ENCODE measurements at regions not wholly inside any gene's neighbourhood (a gene's known extent, or its start where the extent isn't known, plus 50 kb on each side); places are given as distances from the start of the nearest gene placed in this dataset.
"Not testable (repeated sequence)": the region's sequence is repeated elsewhere in the genome, so short reads cannot be mapped to it uniquely, and the experiment has no call there.

DNA sequence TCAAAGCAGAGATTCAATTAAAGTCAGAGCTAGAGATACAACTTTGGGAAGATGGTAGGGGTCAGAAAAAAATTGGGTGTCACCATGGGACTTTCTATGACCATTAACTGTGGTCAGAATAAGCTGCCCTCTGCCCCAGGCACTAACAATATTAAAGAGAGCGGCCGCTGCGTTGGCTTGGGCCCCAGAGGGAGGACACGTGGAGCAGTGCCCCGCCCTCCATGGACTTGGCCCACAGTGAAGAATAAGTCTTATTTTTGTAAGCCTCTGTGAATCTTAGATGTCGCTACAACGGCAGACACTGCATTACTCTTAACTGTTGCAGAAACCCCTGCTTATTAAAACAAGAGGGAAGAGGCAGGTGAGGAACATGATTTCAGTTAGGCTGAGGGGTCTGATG, 172.7 kb downstream of the UQCRFS1 start:
- no peak for DNase-seq (ENCODE audit: low read depth, low spot score)
- H3K4me1 ChIP-seq (ENCODE audit: insufficient read depth, insufficient read length), result no peaks in the 10 kb centered on the region
- no peak overlapping the region for H3K4me3 ChIP-seq (ENCODE audit: insufficient read length, low read depth)
- H3K9me3 ChIP-seq (ENCODE audit: insufficient read depth, low read length), result no peaks in the 10 kb centered on the region
- H3K27me3 ChIP-seq (ENCODE audit: insufficient read depth, insufficient read length), result no peaks in the 10 kb centered on the region
- no peaks in the 10 kb centered on the region for H3K36me3 ChIP-seq (ENCODE audit: insufficient read depth, insufficient read length, low read length)
- TF ChIP-seq SUZ12 (IDR thresholded peaks at IDR 0.05; ENCODE audit: extremely low read depth, insufficient read depth, insufficient read length) (no peak), ZNF274 (IDR thresholded peaks at IDR 0.05; ENCODE audit: low read depth, low read length) (no peak), YY1 (IDR thresholded peaks at IDR 0.05; ENCODE audit: insufficient read depth, insufficient read length) (no peak)
- no peak overlapping the region for H3K9ac ChIP-seq (ENCODE audit: insufficient read length, low read depth)

GRCh38 chr19:29039036-29039435, 173.9 kb downstream of the UQCRFS1 start:
- H3K9me3 ChIP-seq (ENCODE audit: insufficient read depth, low read length); H3K36me3 ChIP-seq (ENCODE audit: insufficient read depth, insufficient read length, low read length); H3K9ac ChIP-seq (ENCODE audit: insufficient read length, low read depth); H3K4me1 ChIP-seq (ENCODE audit: insufficient read depth, insufficient read length); DNase-seq (ENCODE audit: low read depth, low spot score); H3K27me3 ChIP-seq (ENCODE audit: insufficient read depth, insufficient read length); H3K4me3 ChIP-seq (ENCODE audit: insufficient read length, low read depth): not testable (repeated sequence)

DNA sequence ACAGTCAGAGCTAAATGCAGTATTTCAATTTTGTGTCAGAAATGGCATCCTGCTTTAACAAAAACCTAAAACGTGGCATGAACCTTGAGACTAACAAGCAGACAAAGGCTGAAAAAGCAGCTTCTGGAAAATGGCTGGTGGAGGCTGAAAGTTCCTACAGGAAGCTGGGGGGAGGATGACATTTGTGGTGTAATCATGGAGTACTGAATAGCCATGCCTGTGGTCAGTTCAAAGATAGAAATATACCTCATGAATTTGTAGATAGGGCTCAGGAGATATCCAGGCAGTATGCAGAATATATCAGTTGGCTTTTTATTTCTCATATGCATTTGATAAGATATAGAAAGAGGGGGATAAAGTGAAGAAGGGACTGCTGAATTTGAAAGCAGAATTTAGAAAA, 181.7 kb downstream of the UQCRFS1 start:
- no peak overlapping the region for H3K4me3 ChIP-seq (ENCODE audit: insufficient read length, low read depth)
- no peaks in the 10 kb centered on the region for H3K27me3 ChIP-seq (ENCODE audit: insufficient read depth, insufficient read length)
- no peaks in the 10 kb centered on the region for H3K36me3 ChIP-seq (ENCODE audit: insufficient read depth, insufficient read length, low read length)
- no peak for DNase-seq (ENCODE audit: low read depth, low spot score)
- H3K9me3 ChIP-seq (ENCODE audit: insufficient read depth, low read length), result 0 out of 2 replicates have a peak, but pooled peaks cover 4% of the 10 kb centered on the region
- TF ChIP-seq ZNF274 (IDR thresholded peaks at IDR 0.05; ENCODE audit: low read depth, low read length) (no peak), YY1 (IDR thresholded peaks at IDR 0.05; ENCODE audit: insufficient read depth, insufficient read length) (no peak), SUZ12 (IDR thresholded peaks at IDR 0.05; ENCODE audit: extremely low read depth, insufficient read depth, insufficient read length) (no peak)
- no peak overlapping the region for H3K9ac ChIP-seq (ENCODE audit: insufficient read length, low read depth)
- peaks cover 3% of the 10 kb centered on the region for H3K4me1 ChIP-seq (ENCODE audit: insufficient read depth, insufficient read length)

GRCh38 chr19:29029268-29029958, 183.5 kb downstream of the UQCRFS1 start:
- DNase-seq (ENCODE audit: low read depth, low spot score), result no peak

GRCh38 chr19:29022599-29022998, 190.4 kb downstream of the UQCRFS1 start:
- Histone ChIP-seq H3K36me3 (ENCODE audit: insufficient read depth, insufficient read length, low read length) (no peaks in the 10 kb centered on the region), H3K4me3 (ENCODE audit: insufficient read length, low read depth) (no peak overlapping the region), H3K4me1 (ENCODE audit: insufficient read depth, insufficient read length) (peaks cover 7% of the 10 kb centered on the region), H3K9me3 (ENCODE audit: insufficient read depth, low read length) (no peaks in the 10 kb centered on the region), H3K9ac (ENCODE audit: insufficient read length, low read depth) (no peak overlapping the region), H3K27me3 (ENCODE audit: insufficient read depth, insufficient read length) (peaks cover 3% of the 10 kb centered on the region)
- TF ChIP-seq YY1 (IDR thresholded peaks at IDR 0.05; ENCODE audit: insufficient read depth, insufficient read length), result no peak
- TF ChIP-seq SUZ12 (IDR thresholded peaks at IDR 0.05; ENCODE audit: extremely low read depth, insufficient read depth, insufficient read length), result no peak
- no peak for TF ChIP-seq ZNF274 (IDR thresholded peaks at IDR 0.05; ENCODE audit: low read depth, low read length)
- DNase-seq (ENCODE audit: low read depth, low spot score), result no peak

More at GRCh38 chr19:29029268-29029958, 183.5 kb downstream of the UQCRFS1 start:
- no peak overlapping the region for H3K4me3 ChIP-seq (ENCODE audit: insufficient read length, low read depth)
- no peaks in the 10 kb centered on the region for H3K27me3 ChIP-seq (ENCODE audit: insufficient read depth, insufficient read length)
- 0 out of 2 replicates have a peak, but pooled peaks cover 4% of the 10 kb centered on the region for H3K9me3 ChIP-seq (ENCODE audit: insufficient read depth, low read length)
- no peaks in the 10 kb centered on the region for H3K36me3 ChIP-seq (ENCODE audit: insufficient read depth, insufficient read length, low read length)
- TF ChIP-seq ZNF274 (IDR thresholded peaks at IDR 0.05; ENCODE audit: low read depth, low read length), result no peak
- no peak for TF ChIP-seq YY1 (IDR thresholded peaks at IDR 0.05; ENCODE audit: insufficient read depth, insufficient read length)
- H3K4me1 ChIP-seq (ENCODE audit: insufficient read depth, insufficient read length), result peaks cover 3% of the 10 kb centered on the region
- no peak overlapping the region for H3K9ac ChIP-seq (ENCODE audit: insufficient read length, low read depth)

- Histone ChIP-seq H3K4me3 (ENCODE audit: insufficient read length, low read depth) (no peak overlapping the region), H3K36me3 (ENCODE audit: insufficient read depth, insufficient read length, low read length) (no peaks in the 10 kb centered on the region), H3K9ac (ENCODE audit: insufficient read length, low read depth) (no peak overlapping the region), H3K9me3 (ENCODE audit: insufficient read depth, low read length) (no peaks in the 10 kb centered on the region), H3K27me3 (ENCODE audit: insufficient read depth, insufficient read length) (peaks cover 7% of the 10 kb centered on the region), H3K4me1 (ENCODE audit: insufficient read depth, insufficient read length) (peaks cover 7% of the 10 kb centered on the region)
- no peak for DNase-seq (ENCODE audit: low read depth, low spot score)
- no peak for TF ChIP-seq YY1 (IDR thresholded peaks at IDR 0.05; ENCODE audit: insufficient read depth, insufficient read length)
- no peak for TF ChIP-seq ZNF274 (IDR thresholded peaks at IDR 0.05; ENCODE audit: low read depth, low read length)
- no peak for TF ChIP-seq SUZ12 (IDR thresholded peaks at IDR 0.05; ENCODE audit: extremely low read depth, insufficient read depth, insufficient read length)
Observed at GRCh38 chr19:29022165-29022564, 190.8 kb downstream of the UQCRFS1 start.

DNA sequence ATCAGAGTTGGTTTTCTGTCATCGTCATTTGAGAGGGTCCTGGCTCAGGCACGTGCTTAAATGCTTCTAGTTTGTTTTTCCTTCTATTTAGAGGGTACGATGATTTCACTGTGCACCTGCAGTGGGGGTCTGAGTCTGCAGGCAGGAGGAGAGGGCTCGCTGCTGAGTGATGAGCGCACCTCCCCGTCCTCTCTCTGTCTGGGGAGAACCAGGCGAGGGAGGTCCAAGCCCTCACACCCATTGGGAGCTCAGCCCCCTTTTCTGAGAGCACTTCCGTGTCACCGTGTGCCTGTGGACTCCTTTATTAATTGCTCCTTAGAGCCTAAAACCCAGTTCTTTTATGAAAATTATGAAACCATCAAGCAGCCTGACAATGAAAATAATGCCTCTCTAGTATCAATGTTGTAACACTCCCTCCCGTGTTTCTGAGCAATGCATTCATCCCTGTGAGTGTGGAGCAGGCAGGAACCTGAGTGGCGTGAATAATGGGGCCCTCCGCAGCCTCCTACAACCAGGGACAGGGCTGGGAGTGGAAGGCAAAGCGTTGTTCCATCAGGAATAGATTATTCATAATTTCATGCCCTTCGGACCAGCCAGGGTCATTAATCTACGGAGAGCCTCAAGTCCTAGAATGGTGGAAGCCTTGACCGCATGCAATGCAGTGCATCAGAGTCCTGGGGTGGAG, 191.6 kb downstream of the UQCRFS1 start:
- Histone ChIP-seq H3K9me3 (ENCODE audit: insufficient read depth, low read length) (no peaks in the 10 kb centered on the region), H3K27me3 (ENCODE audit: insufficient read depth, insufficient read length) (peaks cover 14% of the 10 kb centered on the region), H3K36me3 (ENCODE audit: insufficient read depth, insufficient read length, low read length) (no peaks in the 10 kb centered on the region), H3K4me1 (ENCODE audit: insufficient read depth, insufficient read length) (peaks cover 5% of the 10 kb centered on the region), H3K9ac (ENCODE audit: insufficient read length, low read depth) (no peak overlapping the region), H3K4me3 (ENCODE audit: insufficient read length, low read depth) (no peak overlapping the region)
- no peak for TF ChIP-seq YY1 (IDR thresholded peaks at IDR 0.05; ENCODE audit: insufficient read depth, insufficient read length)
- TF ChIP-seq ZNF274 (IDR thresholded peaks at IDR 0.05; ENCODE audit: low read depth, low read length), result no peak
- TF ChIP-seq SUZ12 (IDR thresholded peaks at IDR 0.05; ENCODE audit: extremely low read depth, insufficient read depth, insufficient read length), result no peak
- DNase-seq (ENCODE audit: low read depth, low spot score), result no peak

Data from NT2/D1 (cell line).